HL-60 (cell line): ENCODE measurements at regions not wholly inside any gene's neighbourhood (a gene's known extent, or its start where the extent isn't known, plus 50 kb on each side); places are given as distances from the start of the nearest gene placed in this dataset.

Experiments
- GABPA ChIP-seq: IDR thresholded peaks from 2 replicates; pipeline ENCODE4 v1.6.1; 2012; ENCODE audit warnings: low read depth
- POLR2AphosphoS5 ChIP-seq: IDR thresholded peaks from 2 replicates; pipeline ENCODE4 v1.6.1; 2012; ENCODE audit warnings: low read depth
- TF ChIP-seq, protein P1 (sequence below): IDR thresholded peaks from one replicate; pipeline ENCODE4 v1.5.1; 2011; ENCODE audit warnings: low read length, control low read depth, inconsistent platforms; ENCODE audit not compliant: insufficient read depth

DNA sequence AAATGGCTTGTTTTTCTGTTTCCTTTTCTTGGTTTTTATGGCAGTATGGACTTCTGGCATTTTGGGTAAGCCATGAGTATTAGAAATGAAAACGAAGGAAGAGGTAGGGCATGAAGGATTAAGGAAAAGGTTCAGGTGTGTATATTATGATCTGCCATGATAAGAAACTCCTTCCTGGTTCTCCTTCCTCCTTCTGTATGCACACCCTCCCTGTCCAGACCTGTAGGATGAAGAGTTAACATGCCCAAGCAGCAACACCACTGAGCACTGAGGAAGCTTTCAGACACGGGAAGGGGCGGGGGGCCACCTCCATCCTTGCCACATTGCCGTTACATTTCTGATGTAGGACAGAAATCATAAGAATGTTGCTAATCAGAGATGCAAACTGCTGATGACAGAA lies 361.0 kb upstream of the ZMIZ1 start:
- TF ChIP-seq, protein P1, sequence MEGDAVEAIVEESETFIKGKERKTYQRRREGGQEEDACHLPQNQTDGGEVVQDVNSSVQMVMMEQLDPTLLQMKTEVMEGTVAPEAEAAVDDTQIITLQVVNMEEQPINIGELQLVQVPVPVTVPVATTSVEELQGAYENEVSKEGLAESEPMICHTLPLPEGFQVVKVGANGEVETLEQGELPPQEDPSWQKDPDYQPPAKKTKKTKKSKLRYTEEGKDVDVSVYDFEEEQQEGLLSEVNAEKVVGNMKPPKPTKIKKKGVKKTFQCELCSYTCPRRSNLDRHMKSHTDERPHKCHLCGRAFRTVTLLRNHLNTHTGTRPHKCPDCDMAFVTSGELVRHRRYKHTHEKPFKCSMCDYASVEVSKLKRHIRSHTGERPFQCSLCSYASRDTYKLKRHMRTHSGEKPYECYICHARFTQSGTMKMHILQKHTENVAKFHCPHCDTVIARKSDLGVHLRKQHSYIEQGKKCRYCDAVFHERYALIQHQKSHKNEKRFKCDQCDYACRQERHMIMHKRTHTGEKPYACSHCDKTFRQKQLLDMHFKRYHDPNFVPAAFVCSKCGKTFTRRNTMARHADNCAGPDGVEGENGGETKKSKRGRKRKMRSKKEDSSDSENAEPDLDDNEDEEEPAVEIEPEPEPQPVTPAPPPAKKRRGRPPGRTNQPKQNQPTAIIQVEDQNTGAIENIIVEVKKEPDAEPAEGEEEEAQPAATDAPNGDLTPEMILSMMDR: no peak
- TF ChIP-seq POLR2AphosphoS5 (no peak), GABPA (no peak)
